ENCODE measurements at regions not wholly inside any gene's neighbourhood (a gene's known extent, or its start where the extent isn't known, plus 50 kb on each side); places are given as distances from the start of the nearest gene placed in this dataset.

GRCh38 chr10:125214283-125214570 is 53.9 kb upstream of the CTBP2 start:
- no peak overlapping the region for H3K27ac ChIP-seq
- TF ChIP-seq, protein P1, sequence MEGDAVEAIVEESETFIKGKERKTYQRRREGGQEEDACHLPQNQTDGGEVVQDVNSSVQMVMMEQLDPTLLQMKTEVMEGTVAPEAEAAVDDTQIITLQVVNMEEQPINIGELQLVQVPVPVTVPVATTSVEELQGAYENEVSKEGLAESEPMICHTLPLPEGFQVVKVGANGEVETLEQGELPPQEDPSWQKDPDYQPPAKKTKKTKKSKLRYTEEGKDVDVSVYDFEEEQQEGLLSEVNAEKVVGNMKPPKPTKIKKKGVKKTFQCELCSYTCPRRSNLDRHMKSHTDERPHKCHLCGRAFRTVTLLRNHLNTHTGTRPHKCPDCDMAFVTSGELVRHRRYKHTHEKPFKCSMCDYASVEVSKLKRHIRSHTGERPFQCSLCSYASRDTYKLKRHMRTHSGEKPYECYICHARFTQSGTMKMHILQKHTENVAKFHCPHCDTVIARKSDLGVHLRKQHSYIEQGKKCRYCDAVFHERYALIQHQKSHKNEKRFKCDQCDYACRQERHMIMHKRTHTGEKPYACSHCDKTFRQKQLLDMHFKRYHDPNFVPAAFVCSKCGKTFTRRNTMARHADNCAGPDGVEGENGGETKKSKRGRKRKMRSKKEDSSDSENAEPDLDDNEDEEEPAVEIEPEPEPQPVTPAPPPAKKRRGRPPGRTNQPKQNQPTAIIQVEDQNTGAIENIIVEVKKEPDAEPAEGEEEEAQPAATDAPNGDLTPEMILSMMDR (conservative IDR thresholded peaks at IDR 0.05) = no peak
- TF ChIP-seq ZFX (IDR thresholded peaks at IDR 0.05) = no peak

DNA sequence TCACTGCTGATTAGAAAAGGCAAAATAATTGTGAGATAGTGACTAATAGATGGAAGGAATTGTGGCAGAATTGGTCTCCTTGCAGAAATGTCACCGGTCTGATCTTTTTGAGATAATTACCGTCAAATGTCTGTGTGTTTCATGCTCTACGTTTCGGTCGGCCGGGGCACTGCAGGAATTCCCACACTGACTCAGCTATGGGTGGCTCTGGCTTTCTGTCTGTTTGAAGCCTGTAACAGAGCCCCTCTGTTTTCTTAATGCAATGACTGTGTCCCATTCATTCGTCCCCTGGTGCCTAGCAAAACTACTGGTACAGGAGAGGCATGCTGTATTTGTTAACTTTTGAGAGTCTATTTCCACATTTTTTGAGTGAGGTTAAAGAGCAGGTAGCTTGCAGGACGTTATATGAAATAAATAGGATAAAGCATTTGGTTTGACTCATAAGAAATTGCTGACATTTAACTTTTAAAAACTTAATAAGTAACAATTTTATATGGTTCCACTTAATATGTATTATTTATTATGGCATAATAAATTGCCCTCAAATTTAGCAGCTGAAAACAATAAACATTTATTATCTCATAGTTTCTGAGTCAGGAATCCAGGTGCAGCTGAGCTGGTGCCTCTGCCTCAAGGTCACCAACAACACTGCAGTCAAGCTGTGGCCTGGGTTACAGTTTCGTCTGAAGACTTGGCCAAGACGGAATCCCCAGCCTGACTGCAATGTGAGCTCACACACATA is 53.3 kb upstream of the CTBP2 start:
- no peak for TF ChIP-seq ZFX (IDR thresholded peaks at IDR 0.05)
- TF ChIP-seq, protein P1 (conservative IDR thresholded peaks at IDR 0.05) = no peak
- H3K27ac ChIP-seq = no peak overlapping the region

DNA sequence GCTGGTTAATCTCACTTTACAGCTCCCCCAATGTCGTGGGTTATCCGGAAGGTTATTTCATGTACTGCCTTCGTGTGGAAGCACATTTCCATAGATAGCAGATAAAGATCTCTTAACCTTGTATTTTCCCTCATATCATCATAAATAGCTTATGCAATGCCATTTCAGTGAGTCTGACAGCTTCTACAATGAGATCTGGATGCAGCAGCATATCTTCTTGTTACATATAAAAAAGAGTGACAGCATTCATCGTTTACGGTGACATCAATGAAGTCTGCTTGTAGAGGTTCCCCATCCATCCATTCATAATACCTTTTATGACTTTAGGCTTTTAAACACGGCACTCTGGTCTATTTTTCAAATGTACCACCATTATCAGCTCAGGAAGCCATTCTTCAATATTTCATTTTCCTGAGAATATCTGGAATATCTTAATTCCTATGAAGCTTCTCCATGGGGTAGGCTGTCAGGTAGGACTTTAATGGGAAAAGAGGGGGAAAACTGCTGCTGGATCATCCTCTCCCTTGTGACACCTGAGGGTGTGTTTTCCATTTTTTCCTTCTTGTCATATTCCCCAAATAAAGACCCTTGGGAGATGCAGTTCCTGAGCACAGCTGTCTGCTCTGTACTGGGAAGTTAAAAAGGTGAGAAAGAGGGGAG is 51.9 kb upstream of the CTBP2 start:
- no peak overlapping the region for H3K27ac ChIP-seq
- TF ChIP-seq, protein P1 (conservative IDR thresholded peaks at IDR 0.05) = no peak
- no peak for TF ChIP-seq ZFX (IDR thresholded peaks at IDR 0.05)
